Fibroblast of skin of right quadriceps (primary cell): ENCODE measurements at regions not wholly inside any gene's neighbourhood (a gene's known extent, or its start where the extent isn't known, plus 50 kb on each side); places are given as distances from the start of the nearest gene placed in this dataset.

ENCODE experiments used
- DNase-seq: peaks from one replicate; pipeline ENCODE4 v3.0.0-alpha.2; 2013

DNA sequence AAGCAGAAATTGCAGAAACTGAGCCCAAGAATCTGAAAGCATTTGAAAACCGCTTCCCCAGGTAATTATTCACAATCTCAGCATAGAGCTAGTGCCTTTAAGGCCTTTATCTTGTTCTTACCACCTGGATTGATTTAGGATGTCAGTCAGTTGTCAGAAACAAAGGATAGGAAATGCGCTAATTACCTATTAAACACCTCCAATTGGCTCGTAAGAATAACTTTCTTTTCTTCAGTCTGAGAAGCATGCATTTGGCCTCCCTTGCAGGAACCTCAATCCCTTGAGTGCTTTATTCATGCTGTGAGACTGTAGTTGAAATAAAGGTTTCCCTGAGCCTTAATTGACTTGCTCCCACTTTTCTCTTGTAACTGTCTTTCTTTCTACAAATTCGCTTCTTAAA is 400.3 kb upstream of the LRATD1 start:
- no peak for DNase-seq

GRCh38 chr2:14234911-14235310 is 397.6 kb upstream of the LRATD1 start:
- DNase-seq: no peak

DNA sequence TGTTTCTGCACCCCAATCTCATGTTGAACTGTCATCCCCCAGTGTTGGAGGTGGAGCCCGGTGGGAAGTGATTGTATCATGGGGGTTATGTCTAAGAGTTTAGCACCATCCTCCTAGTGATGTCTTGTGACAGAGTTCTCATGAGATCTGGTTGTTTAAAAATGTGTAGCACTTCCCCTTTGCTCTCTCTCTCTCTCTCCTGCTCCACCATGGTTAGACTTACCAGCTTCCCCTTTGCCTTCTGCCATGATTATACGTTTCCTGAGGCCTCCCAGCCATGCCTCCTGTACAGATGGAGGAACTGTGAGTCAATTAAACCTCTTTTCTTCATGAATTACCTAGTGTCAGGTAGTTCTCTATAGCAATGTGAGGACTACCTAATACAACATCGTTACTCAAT is 396.9 kb upstream of the LRATD1 start:
- DNase-seq: no peak

GRCh38 chr2:14237902-14238301 is 394.6 kb upstream of the LRATD1 start:
- no peak for DNase-seq

- no peak for DNase-seq
Measured at GRCh38 chr2:14239605-14240004, 392.9 kb upstream of the LRATD1 start.

GRCh38 chr2:14240868-14241267 is 391.6 kb upstream of the LRATD1 start:
- no peak for DNase-seq

- DNase-seq: no peak
Measured at GRCh38 chr2:14245901-14246300, 386.6 kb upstream of the LRATD1 start.

GRCh38 chr2:14255135-14255820 is 377.2 kb upstream of the LRATD1 start:
- no peak for DNase-seq

- peak; percentile 75 for DNase-seq
Measured at GRCh38 chr2:14256890-14257289, 375.6 kb upstream of the LRATD1 start.

DNA sequence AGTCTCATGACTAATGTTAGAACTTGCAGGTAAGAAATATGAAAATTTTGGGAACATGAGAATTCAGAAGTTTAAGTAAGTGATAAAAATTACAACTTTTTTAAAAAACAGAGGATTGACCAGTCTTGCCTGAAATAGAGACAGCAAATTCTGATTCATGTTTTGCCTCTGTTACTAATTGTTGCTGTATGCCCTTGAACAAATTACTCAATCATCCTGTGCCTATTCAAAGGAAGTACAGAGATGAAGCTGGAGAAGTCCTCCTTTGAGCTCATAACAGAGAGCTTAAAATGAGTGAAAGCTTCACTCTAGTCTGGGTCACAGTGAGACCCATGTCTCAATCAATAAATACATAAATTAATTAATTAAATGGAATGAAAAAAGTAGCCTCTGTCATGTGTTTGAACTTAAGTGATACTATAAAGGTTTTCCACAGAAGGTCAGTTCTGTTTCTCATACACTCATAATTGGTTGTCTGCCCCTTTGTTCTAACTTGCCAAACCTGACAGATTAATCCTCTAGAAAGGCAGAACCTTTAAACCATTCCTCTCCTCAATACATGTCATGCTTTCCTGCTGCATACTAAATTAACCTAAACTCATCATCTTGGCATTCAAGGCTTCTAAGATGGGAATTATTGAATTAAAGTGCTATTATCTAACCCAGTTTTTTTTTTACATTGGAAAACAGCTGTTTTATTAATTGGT is 374.6 kb upstream of the LRATD1 start:
- DNase-seq: no peak

GRCh38 chr2:14261771-14262170 is 370.7 kb upstream of the LRATD1 start:
- peak; percentile 27 for DNase-seq

DNA sequence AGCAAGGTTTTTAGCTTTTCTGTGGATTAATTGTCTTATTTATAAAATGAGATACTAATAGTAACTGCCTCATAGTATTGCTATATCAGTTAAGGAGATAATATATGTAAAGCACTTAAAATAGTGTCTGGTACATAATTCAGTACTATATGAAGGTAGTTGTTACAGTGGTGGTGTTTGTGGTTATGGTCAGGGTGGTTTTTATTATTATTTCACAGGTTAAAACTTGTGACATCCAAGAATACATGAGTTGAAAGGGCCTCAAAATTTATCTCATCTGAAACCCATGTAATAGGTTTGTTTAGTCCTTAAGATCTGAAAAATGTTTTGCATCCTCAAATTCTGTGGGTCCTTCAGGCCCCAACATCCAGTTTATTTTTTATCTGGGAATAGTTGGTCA is 369.5 kb upstream of the LRATD1 start:
- no peak for DNase-seq

GRCh38 chr2:14270036-14270582 is 362.4 kb upstream of the LRATD1 start:
- DNase-seq: no peak

GRCh38 chr2:14272396-14273075 is 360.0 kb upstream of the LRATD1 start:
- no peak for DNase-seq

DNA sequence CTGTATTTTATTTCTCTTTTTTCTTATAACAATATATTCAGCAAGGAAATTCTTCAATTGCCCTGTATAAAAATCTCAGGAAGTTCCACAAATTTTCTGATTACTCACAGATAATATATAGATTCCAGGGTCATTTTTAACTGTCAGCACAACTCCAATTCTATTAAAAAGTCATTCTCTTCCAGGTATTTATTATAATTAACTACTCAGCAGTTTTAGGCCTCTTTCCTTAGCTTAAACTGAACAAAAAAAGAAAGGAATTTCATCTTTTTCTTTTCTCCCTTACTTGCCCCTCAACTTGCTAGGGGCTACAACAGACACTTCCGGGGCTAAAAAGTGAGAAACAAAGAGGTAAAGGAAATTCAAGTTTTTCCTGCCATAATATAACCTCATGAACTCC is 358.9 kb upstream of the LRATD1 start:
- DNase-seq: no peak

- DNase-seq: no peak
Measured at GRCh38 chr2:14284244-14284643, 348.3 kb upstream of the LRATD1 start.

GRCh38 chr2:14285812-14286211 is 346.7 kb upstream of the LRATD1 start:
- no peak for DNase-seq

GRCh38 chr2:14288016-14288415 is 344.5 kb upstream of the LRATD1 start:
- no peak for DNase-seq

GRCh38 chr2:14292964-14293363 is 339.6 kb upstream of the LRATD1 start:
- no peak for DNase-seq

DNA sequence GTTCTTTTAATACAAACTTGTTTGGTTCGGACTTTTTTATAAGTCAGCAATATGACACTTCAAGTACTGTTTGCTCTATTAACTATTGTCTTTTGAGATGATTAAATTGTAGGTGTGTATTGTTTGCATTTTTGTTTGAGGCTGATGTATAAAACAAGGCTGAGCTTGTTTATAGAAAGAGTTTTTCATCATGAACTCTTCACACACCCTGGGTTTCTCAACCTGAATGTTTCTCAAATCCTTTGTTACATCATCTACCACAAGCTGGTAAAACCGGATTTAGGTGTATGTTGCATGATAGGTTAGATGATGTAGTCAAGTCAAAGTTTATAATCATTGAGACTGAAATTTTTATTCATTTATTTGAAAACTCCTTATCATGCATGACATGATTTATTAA is 335.2 kb upstream of the LRATD1 start:
- DNase-seq: no peak

GRCh38 chr2:14297906-14298305 is 334.6 kb upstream of the LRATD1 start:
- DNase-seq: no peak

GRCh38 chr2:14301331-14301730 is 331.2 kb upstream of the LRATD1 start:
- DNase-seq: no peak

- no peak for DNase-seq
Measured at GRCh38 chr2:14303366-14304115, 329.0 kb upstream of the LRATD1 start.
